ENCODE measurements at regions not wholly inside any gene's neighbourhood (a gene's known extent, or its start where the extent isn't known, plus 50 kb on each side); places are given as distances from the start of the nearest gene placed in this dataset.

DNA sequence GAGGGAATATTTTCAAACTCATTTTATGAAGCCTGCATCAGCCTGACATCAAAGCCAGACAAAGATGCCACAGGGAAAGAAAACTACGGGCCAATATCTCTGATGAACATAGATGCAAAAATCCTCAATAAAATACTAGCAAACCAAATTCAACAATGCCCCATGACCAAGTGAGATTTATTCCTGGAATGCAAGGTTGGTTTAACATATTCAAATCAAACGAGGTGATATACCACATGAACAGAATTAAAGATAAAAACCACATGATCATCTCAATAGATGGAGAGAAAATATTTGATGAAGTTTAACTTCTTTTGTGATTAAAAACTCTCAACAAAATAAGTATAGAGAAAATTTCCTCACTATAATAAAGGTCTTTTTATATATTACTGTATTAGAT lies 792.0 kb upstream of the ZNF608 start:
- no peak for TF ChIP-seq SIN3B (IDR thresholded peaks at IDR 0.05; ENCODE audit: low read length)
- no peak for TF ChIP-seq TGIF2 (CRISPR knock-in tag; IDR thresholded peaks at IDR 0.05)
- no peak for TF ChIP-seq GABPA (IDR thresholded peaks at IDR 0.05; ENCODE audit: low read depth, low read length)
- TF ChIP-seq GABPA (CRISPR knock-in tag; IDR thresholded peaks at IDR 0.05; ENCODE audit: low read depth) = no peak
- TF ChIP-seq SMARCC2 (IDR thresholded peaks at IDR 0.05) = no peak
- no peak for TF ChIP-seq NR3C1 (CRISPR knock-in tag; IDR thresholded peaks at IDR 0.05)
- no peak for TF ChIP-seq BHLHE40 (IDR thresholded peaks at IDR 0.05; ENCODE audit: low read length)

Data from HepG2 (cell line).